HepG2 (cell line): ENCODE measurements at regions not wholly inside any gene's neighbourhood (a gene's known extent, or its start where the extent isn't known, plus 50 kb on each side); places are given as distances from the start of the nearest gene placed in this dataset.

Source experiments
- ATAC-seq: fragments of 200-7000 bp; cut with Tn5 transposase; 3 replicates; pipeline ENCODE4 v1.9.1; 2020; ENCODE audit warnings: mild to moderate bottlenecking, moderate library complexity
- BruUV-seq: library from RNA; stranded (reverse); fragments of 400-500 nt; replicated peaks from 2 replicates; lab custom pipeline; 2021; lab: Mats Ljungman, UMichigan
- CTCF ChIA-PET: fragments of 300-600 bp; formaldehyde crosslinking; extraction: SDS; loops from one replicate; lab custom pipeline; 2021; ENCODE audit warnings: low total read pairs, inconsistent platforms, low intra/inter-chr PET ratio; lab: Yijun Ruan, JAX
- POLR2A ChIA-PET: fragments of 350-600 bp; sonication (Branson Sonifier 250); formaldehyde crosslinking; loops from one replicate; lab custom pipeline; 2020; ENCODE audit warnings: antibody characterized with exemption, inconsistent platforms; lab: Yijun Ruan, JAX
- DNase-seq: peaks from one replicate; pipeline ENCODE4 v3.0.0-alpha.2; 2015; ENCODE audit warnings: low spot score
- FAIRE-seq: peaks from 3 replicates; lab custom pipeline; 2011; peaks lifted over from hg19 to GRCh38; lab: Jason Lieb, UNC
- H2AFZ ChIP-seq: one replicate; pipeline ENCODE4 v1.6.1; 2011; ENCODE audit warnings: low read length, inconsistent platforms
- H3K27ac ChIP-seq: fragments of 300-600 bp; 3 replicates; pipeline ENCODE4 v1.8.0; 2011; ENCODE audit warnings: mixed run types, mild to moderate bottlenecking, mixed read lengths, low read length, inconsistent platforms; ENCODE audit not compliant: insufficient read depth; ENCODE audit errors: extremely low read length
- H3K27me3 ChIP-seq, 2 experiments: fragments of 200-600 bp in 1 of 2; 2 replicates in 1 of 2; 3 replicates in 1 of 2; pipeline versions ENCODE4 v1.6.0 to v1.8.0; 2011; ENCODE audit warnings: low read length in 2 of 2, mild to moderate bottlenecking in 2 of 2, moderate library complexity in 2 of 2, inconsistent platforms in 1 of 2; ENCODE audit not compliant: insufficient read depth in 2 of 2, control insufficient read depth in 1 of 2
- H3K36me3 ChIP-seq, 2 experiments: fragments of 200-600 bp in 1 of 2; replicated peaks in 1 of 2; 2 replicates in 1 of 2; 3 replicates in 1 of 2; pipeline versions ENCODE4 v1.5.1 to v1.8.0; 2011; ENCODE audit warnings: low read length in 2 of 2, inconsistent platforms in 1 of 2; ENCODE audit not compliant: insufficient read depth in 2 of 2, control insufficient read depth in 1 of 2
- H3K4me1 ChIP-seq: 2 replicates; pipeline ENCODE4 v1.5.1; 2012; ENCODE audit warnings: low read length, inconsistent platforms; ENCODE audit not compliant: insufficient read depth
- H3K4me2 ChIP-seq: 2 replicates; pipeline ENCODE4 v1.6.0; 2011; ENCODE audit warnings: low read depth, low read length, inconsistent platforms
- H3K4me3 ChIP-seq, 3 experiments: fragments of 200-600 bp in 1 of 3; sonication (generic), shearing (Covaris generic) in 1 of 3; replicated peaks in 1 of 3; 2 replicates each; pipeline ENCODE4 v1.5.1; 2011 to 2016; ENCODE audit warnings: low read length in 3 of 3, inconsistent platforms in 2 of 3, low read depth in 2 of 3, mild to moderate bottlenecking in 2 of 3, control low read depth in 1 of 3, mixed read lengths in 1 of 3; ENCODE audit not compliant: insufficient read depth in 1 of 3
- H3K79me2 ChIP-seq: one replicate; pipeline ENCODE4 v1.6.1; 2011; ENCODE audit warnings: low read length, inconsistent platforms; ENCODE audit not compliant: insufficient read depth
- H3K9ac ChIP-seq: 2 replicates; pipeline ENCODE4 v1.6.0; 2011; ENCODE audit warnings: mild to moderate bottlenecking, low read depth, low read length, inconsistent platforms; ENCODE audit not compliant: insufficient read depth
- H3K9me3 ChIP-seq: 2 replicates; pipeline ENCODE4 v1.5.1; 2012; ENCODE audit warnings: mild to moderate bottlenecking, low read length
- H4K20me1 ChIP-seq: 2 replicates; pipeline ENCODE4 v1.6.0; 2011; ENCODE audit warnings: inconsistent platforms, mild to moderate bottlenecking, low read length, moderate library complexity; ENCODE audit not compliant: insufficient read depth
- DNMT3B ChIP-seq: conservative IDR thresholded peaks from 2 replicates; pipeline ENCODE4 v1.6.1; 2016; ENCODE audit warnings: missing biosample characterization, control low read depth
- FIP1L1 ChIP-seq: fragments of 200-400 bp; formaldehyde crosslinking; IDR thresholded peaks from 2 replicates; pipeline ENCODE4 v1.6.1; 2018; ENCODE audit warnings: low read depth, mild to moderate bottlenecking, low read length, moderate library complexity, borderline replicate concordance; ENCODE audit not compliant: insufficient read depth
- IRF1 ChIP-seq: sonication (generic); formaldehyde crosslinking; IDR thresholded peaks from 2 replicates; pipeline ENCODE4 v1.4.0; 2020; ENCODE audit warnings: low read depth, mild to moderate bottlenecking, missing genetic modification reagents
- JDP2 ChIP-seq: sonication (generic); formaldehyde crosslinking; IDR thresholded peaks from 2 replicates; pipeline ENCODE4 v1.8.1; 2022; ENCODE audit warnings: missing genetic modification reagents, borderline replicate concordance
- KMT2B ChIP-seq: IDR thresholded peaks from 2 replicates; pipeline ENCODE4 v1.6.1; 2016; ENCODE audit warnings: missing genetic modification reagents, missing compliant biosample characterization
- MTA1 ChIP-seq: sonication (generic); formaldehyde crosslinking; IDR thresholded peaks from 2 replicates; pipeline ENCODE4 v1.4.0; 2020; ENCODE audit warnings: missing genetic modification reagents, mild to moderate bottlenecking, borderline replicate concordance
- NFE2L1 ChIP-seq: sonication (generic); formaldehyde crosslinking; IDR thresholded peaks from 2 replicates; pipeline ENCODE4 v1.4.0; 2020; ENCODE audit warnings: missing genetic modification reagents, mild to moderate bottlenecking, borderline replicate concordance
- NFKB2 ChIP-seq: sonication (generic); formaldehyde crosslinking; IDR thresholded peaks from 2 replicates; pipeline ENCODE4 v1.4.0; 2020; ENCODE audit warnings: missing genetic modification reagents, borderline replicate concordance
- PATZ1 ChIP-seq: sonication (generic); formaldehyde crosslinking; IDR thresholded peaks from 2 replicates; pipeline ENCODE4 v1.4.0; 2020; ENCODE audit warnings: missing genetic modification reagents
- PHF5A ChIP-seq: IDR thresholded peaks from one replicate; pipeline ENCODE4 v1.6.1; 2018; ENCODE audit warnings: low read depth, missing genetic modification reagents; ENCODE audit not compliant: unreplicated experiment
- RELA ChIP-seq: sonication (generic); formaldehyde crosslinking; IDR thresholded peaks from 2 replicates; pipeline ENCODE4 v1.4.0; 2020; ENCODE audit warnings: missing genetic modification reagents
- SP5 ChIP-seq: IDR thresholded peaks from 2 replicates; pipeline ENCODE4 v1.6.1; 2016; ENCODE audit warnings: low read depth, borderline replicate concordance
- STAT5B ChIP-seq: sonication (generic); formaldehyde crosslinking; IDR thresholded peaks from 2 replicates; pipeline ENCODE4 v1.4.0; 2020; ENCODE audit warnings: missing genetic modification reagents
- SUZ12 ChIP-seq: fragments of 150-350 bp; IDR thresholded peaks from 2 replicates; pipeline ENCODE4 v1.6.1; 2014; ENCODE audit warnings: low read depth, low read length
- XBP1 ChIP-seq: sonication (generic); formaldehyde crosslinking; IDR thresholded peaks from 2 replicates; pipeline ENCODE4 v1.5.0; 2020; ENCODE audit warnings: missing genetic modification reagents
- ZNF124 ChIP-seq: sonication (generic); formaldehyde crosslinking; IDR thresholded peaks from 2 replicates; pipeline ENCODE4 v1.4.0; 2020; ENCODE audit warnings: missing genetic modification reagents
- ZNF180 ChIP-seq: sonication (generic); formaldehyde crosslinking; IDR thresholded peaks from 2 replicates; pipeline ENCODE4 v1.4.0; 2020; ENCODE audit warnings: low read depth, missing genetic modification reagents, borderline replicate concordance
- ZNF484 ChIP-seq: sonication (generic); formaldehyde crosslinking; IDR thresholded peaks from 2 replicates; pipeline ENCODE4 v1.5.1; 2020; ENCODE audit warnings: mild to moderate bottlenecking, low read depth, missing genetic modification reagents, borderline replicate concordance
- ZUFSP ChIP-seq: sonication (generic); formaldehyde crosslinking; IDR thresholded peaks from 2 replicates; pipeline ENCODE4 v1.9.0; 2021; ENCODE audit warnings: missing genetic modification reagents, mild to moderate bottlenecking, borderline replicate concordance
- in situ Hi-C: cut with HindIII; loops from 2 replicates; pipeline ENCODE4 v1.10.0; 2017; ENCODE audit warnings: low pct_unique_long_range_greater_than_20kb; ENCODE audit not compliant: extremely low pct_ligation_motif_present
- intact Hi-C: fragments of 100-400 bp; cut with micrococcal nuclease; formaldehyde crosslinking; loops from one replicate; pipeline ENCODE4 v1.10.0; 2022; ENCODE audit not compliant: unreplicated experiment

GRCh38 chr4:17220816-17221215 lies 291.1 kb downstream of the QDPR start:
- no peak overlapping the region for H2AFZ ChIP-seq
- H3K79me2 ChIP-seq, result no peaks in the 10 kb centered on the region
- no peaks in the 10 kb centered on the region for H3K36me3 ChIP-seq
- H3K9ac ChIP-seq, result no peak overlapping the region
- intact Hi-C loops, result no loop called here
- no peak overlapping the region for H3K4me2 ChIP-seq
- H3K27me3 ChIP-seq, result no peaks in the 10 kb centered on the region
- no peaks in the 10 kb centered on the region for H3K9me3 ChIP-seq
- H3K4me1 ChIP-seq, result no peaks in the 10 kb centered on the region
- TF ChIP-seq JDP2 (CRISPR knock-in tag), result no peak
- no peak for TF ChIP-seq KMT2B (CRISPR knock-in tag)
- TF ChIP-seq ZNF180, result no peak
- TF ChIP-seq PHF5A, result no peak
- no peak for TF ChIP-seq STAT5B (CRISPR knock-in tag)
- no peak for TF ChIP-seq SUZ12
- TF ChIP-seq XBP1 (CRISPR knock-in tag), result no peak
- no peak for TF ChIP-seq NFKB2 (CRISPR knock-in tag)
- TF ChIP-seq ZNF484, result no peak
- TF ChIP-seq PATZ1 (CRISPR knock-in tag), result no peak
- no peak for TF ChIP-seq NFE2L1 (CRISPR knock-in tag)
- no peak for TF ChIP-seq FIP1L1
- TF ChIP-seq ZNF124 (CRISPR knock-in tag), result no peak
- TF ChIP-seq DNMT3B (CRISPR knock-in tag), result no peak
- TF ChIP-seq MTA1, result no peak
- TF ChIP-seq IRF1 (CRISPR knock-in tag), result no peak
- TF ChIP-seq SP5 (CRISPR knock-in tag), result no peak
- no peak for TF ChIP-seq ZUFSP
- TF ChIP-seq RELA (CRISPR knock-in tag), result no peak
- TF ChIP-seq, all 625 proteins: peak for 0
- DNase-seq, result no peak
- no peak for FAIRE-seq
- in situ Hi-C loops, result no loop called here
- ChIA-PET POLR2A (no interaction called here), CTCF (no interaction called here)
- no peaks in the 10 kb centered on the region for H4K20me1 ChIP-seq
- BruUV-seq, result no TSS peak
- no peak for ATAC-seq
- H3K27ac ChIP-seq, result no peak overlapping the region
- no peak overlapping the region for H3K4me3 ChIP-seq
